HG03342 (cell line): ENCODE measurements at regions not wholly inside any gene's neighbourhood (a gene's known extent, or its start where the extent isn't known, plus 50 kb on each side); places are given as distances from the start of the nearest gene placed in this dataset.
"Not testable (repeated sequence)": the region's sequence is repeated elsewhere in the genome, so short reads cannot be mapped to it uniquely, and the experiment has no call there.

Source experiments
- ATAC-seq: cut with Tn5 transposase; IDR thresholded peaks from one replicate; pipeline ENCODE4 v1.9.1; 2021; ENCODE audit warnings: mild to moderate bottlenecking, moderate library complexity; ENCODE audit not compliant: unreplicated experiment

DNA sequence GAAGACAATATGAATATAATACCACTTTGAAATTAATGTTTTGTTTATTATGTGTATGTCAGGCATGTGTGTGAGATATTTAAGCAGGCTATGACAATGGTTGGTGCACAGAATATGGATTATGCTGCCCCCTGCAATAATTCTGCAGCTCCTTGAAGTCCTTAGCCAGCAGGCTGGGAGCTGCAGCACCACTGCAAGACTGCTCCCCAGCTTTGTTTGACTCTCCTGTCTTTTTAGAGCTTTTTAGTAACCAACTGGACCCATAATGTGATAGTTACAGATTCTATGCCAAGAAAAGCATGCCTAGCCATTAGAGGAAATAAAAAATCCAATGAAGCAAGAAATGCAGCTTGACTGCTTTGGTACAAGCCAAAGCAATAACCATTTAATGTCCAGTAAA lies 535.1 kb downstream of the TMEM135 start:
- no peak for ATAC-seq

- ATAC-seq = no peak
Observed at GRCh38 chr11:87560352-87560751, 522.6 kb downstream of the TMEM135 start.

DNA sequence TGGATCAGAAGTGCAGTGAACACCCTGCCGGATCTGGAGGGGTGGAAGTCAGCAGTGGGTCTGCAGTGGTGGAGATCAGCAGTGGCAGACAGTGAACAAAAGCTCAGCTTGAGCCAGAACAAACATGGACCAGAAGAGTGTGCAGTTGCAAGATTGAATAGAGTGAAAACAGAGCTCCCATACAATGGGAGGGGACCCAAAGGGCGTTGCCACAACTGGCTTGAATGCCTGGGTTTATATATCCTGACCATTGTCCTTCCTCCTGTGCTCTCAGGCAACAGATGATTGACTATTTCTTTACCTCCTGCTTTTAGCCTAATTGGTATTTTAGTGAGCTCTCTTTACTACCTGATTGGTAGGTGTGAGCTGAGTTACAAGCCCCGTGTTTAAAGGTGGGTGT lies 522.1 kb downstream of the TMEM135 start:
- ATAC-seq = not testable (repeated sequence)

GRCh38 chr11:87555101-87555500 lies 517.4 kb downstream of the TMEM135 start:
- ATAC-seq = no peak

- ATAC-seq = no peak
Observed at GRCh38 chr11:87548797-87549196, 511.1 kb downstream of the TMEM135 start.

DNA sequence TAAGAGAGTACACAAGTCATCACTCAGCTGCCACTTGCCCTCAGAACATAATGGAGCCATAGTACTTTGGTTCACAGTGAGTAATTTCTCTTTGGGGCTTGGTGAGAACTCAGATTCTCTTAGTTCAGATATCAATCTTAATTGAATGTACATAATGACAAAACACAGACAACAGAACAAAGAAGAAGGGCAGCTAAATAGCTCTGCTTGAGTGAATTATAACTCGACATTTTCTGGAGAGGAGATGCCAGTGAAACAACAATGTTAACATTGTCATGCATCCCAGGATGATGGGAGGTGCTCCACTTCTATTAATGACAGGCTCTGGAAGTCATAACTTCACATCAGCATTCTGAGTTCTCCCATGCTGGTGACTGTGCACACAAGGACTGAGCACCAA lies 508.1 kb downstream of the TMEM135 start:
- no peak for ATAC-seq

GRCh38 chr11:87539596-87539995 lies 501.9 kb downstream of the TMEM135 start:
- no peak for ATAC-seq

GRCh38 chr11:87536565-87536964 lies 498.8 kb downstream of the TMEM135 start:
- ATAC-seq = no peak

GRCh38 chr11:87536016-87536415 lies 498.3 kb downstream of the TMEM135 start:
- no peak for ATAC-seq

GRCh38 chr11:87535513-87535912 lies 497.8 kb downstream of the TMEM135 start:
- ATAC-seq = no peak

- not testable (repeated sequence) for ATAC-seq
Observed at GRCh38 chr11:87531835-87532234, 494.1 kb downstream of the TMEM135 start.

DNA sequence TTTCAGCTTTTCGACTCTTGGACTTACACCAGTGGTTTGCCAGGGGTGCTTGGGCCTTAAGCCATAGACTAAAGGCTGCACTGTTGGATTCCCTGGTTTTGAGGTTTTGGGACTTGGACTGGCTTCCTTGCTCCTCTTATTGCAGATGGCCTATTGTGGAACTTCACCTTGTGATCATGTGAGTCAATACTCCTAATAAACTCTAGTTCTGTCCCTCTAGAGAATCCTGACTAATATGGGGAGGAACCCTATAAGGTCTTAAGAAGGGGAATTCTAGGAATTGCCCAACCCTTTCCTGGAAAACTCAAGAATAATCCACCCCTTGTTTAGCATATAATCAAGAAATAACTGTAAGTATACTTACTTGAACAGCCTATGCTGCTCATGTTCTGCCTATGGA lies 491.8 kb downstream of the TMEM135 start:
- ATAC-seq = no peak

DNA sequence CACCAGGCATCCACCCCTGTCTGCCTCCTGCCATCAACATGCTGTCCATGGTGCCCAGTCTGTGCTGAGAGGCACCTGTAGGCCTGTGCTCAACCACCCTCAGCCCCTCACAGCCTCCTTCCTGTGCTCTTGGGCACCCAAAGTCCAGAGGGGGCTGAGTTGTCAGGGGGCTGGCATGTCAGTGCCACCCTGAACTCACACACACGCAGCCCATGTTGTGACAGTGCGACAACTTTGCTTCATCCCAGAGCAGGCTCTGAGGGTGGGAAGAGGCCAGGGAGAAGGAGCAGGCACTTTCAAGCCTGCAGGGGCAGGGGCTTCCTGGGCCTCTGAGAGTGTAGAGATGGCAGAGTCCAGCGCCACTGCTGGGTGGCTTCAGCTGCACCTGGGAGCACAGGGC lies 491.0 kb downstream of the TMEM135 start:
- ATAC-seq = no peak

- no peak for ATAC-seq
Observed at GRCh38 chr11:87523276-87523675, 485.5 kb downstream of the TMEM135 start.

GRCh38 chr11:87518266-87518665 lies 480.5 kb downstream of the TMEM135 start:
- ATAC-seq = no peak

DNA sequence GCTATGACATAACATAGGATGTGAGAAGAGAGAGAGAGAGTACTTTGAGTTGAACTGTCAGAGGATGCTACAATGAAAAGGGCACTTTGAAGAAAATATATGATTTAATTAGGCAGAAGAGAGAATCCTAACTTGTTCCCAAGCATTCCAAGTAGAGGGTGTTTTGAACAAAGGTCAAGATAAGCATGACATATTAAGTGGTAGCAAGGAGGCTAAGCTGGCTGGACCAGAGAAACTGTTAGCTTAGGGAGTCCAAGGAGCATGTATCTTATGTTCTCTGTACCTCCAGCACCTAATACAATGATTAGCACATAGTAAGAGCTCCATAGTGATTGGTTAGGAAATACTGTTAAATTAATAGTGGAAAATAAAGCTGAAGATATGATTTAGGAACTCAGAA lies 479.6 kb downstream of the TMEM135 start:
- no peak for ATAC-seq

DNA sequence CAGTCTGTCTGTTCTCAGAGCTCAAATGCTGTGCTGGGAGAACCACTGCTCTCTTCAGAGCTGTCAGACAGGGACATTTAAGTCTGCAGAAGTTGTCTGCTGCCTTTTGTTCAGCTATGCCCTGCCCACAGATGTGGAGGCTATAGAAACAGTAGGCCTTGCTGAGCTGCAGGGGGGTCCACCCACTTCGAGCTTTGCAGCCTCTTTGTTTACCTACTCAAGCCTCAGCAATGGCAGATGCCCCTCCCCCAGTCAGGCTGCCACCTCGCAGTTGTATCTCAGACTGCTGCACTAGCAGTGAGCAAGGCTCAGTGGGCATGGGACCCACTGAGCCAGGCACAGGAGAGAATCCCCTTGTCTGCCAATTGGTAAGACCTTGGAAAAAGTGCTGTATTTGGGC lies 470.0 kb downstream of the TMEM135 start:
- ATAC-seq = not testable (repeated sequence)

GRCh38 chr11:87506946-87507345 lies 469.2 kb downstream of the TMEM135 start:
- not testable (repeated sequence) for ATAC-seq

GRCh38 chr11:87501388-87501787 lies 463.7 kb downstream of the TMEM135 start:
- no peak for ATAC-seq

GRCh38 chr11:87494936-87495335 lies 457.2 kb downstream of the TMEM135 start:
- ATAC-seq = not testable (repeated sequence)

DNA sequence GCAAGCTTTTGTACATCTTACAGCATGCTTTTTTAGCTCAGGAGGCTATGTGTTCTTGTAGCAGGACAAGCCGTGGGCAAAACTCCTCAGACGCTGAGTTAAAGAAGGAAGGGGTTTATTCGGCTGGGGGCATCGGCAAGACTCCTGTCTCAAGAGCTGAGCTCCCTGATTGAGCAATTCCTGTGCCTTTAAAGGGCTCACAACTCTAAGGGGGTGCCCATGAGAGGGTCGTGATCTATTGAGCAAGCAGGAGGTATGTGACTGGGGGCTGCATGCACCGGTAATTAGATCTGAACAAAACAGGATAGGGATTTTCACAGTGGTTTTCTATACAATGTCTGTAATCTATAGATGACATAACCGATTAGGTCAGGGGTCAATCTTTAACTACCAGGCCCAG lies 456.3 kb downstream of the TMEM135 start:
- ATAC-seq = not testable (repeated sequence)

DNA sequence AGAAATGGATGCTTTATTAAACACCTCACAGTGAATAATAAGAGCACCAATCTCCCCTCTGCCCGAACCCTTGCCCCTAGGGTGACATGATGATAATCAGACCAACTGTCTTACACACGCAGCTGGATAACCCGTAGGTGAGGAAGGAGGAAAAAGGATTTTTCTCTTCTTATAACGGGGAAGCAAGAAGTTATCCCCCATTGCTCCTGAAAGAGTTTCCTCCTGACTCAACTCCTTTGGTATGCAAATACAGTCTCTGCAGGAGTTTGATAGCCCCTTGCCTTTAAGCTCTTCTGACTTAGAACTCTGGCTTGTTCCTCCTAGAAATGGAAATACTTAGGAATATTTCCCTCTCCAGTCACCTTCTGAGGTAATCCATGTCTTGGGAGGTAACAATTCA lies 455.8 kb downstream of the TMEM135 start:
- ATAC-seq = no peak

- ATAC-seq = no peak
Observed at GRCh38 chr11:87491381-87491780, 453.6 kb downstream of the TMEM135 start.

DNA sequence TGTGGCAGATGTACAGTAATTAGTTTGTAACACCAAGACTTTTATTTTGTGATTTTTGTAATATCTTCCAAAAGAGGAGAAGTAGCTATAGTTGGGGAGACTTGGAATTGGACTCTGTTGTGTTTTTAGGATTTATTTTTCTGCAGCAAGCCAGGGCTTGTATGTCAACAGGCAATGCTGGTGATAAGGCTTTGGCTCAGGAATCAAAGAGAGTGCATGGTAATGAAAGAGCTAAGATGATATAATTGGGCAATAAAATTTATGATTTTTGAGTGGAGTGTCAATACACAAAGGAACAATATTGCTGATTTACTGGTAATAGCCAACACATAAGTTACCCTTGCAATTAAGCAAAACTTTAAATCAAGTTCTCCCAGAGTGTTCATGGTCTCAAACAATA lies 452.9 kb downstream of the TMEM135 start:
- no peak for ATAC-seq
